ENCODE measurements at regions not wholly inside any gene's neighbourhood (a gene's known extent, or its start where the extent isn't known, plus 50 kb on each side); places are given as distances from the start of the nearest gene placed in this dataset.

DNA sequence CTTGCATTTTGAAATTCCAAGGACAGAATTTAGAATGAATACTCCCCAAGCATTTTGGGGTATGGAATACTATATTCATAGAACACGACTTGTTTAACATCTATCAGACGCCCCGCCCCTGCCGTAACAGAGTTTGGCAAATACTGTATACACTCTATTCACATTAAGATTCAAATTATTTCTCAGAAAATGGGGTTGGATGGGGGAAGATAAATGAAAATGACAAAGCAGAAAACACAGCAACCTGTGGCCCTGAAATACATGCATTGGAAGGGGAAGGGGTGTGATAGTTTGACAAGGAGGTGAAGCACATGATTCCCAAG, 634.6 kb upstream of the SLC39A10 start:
- TF ChIP-seq, protein P1, sequence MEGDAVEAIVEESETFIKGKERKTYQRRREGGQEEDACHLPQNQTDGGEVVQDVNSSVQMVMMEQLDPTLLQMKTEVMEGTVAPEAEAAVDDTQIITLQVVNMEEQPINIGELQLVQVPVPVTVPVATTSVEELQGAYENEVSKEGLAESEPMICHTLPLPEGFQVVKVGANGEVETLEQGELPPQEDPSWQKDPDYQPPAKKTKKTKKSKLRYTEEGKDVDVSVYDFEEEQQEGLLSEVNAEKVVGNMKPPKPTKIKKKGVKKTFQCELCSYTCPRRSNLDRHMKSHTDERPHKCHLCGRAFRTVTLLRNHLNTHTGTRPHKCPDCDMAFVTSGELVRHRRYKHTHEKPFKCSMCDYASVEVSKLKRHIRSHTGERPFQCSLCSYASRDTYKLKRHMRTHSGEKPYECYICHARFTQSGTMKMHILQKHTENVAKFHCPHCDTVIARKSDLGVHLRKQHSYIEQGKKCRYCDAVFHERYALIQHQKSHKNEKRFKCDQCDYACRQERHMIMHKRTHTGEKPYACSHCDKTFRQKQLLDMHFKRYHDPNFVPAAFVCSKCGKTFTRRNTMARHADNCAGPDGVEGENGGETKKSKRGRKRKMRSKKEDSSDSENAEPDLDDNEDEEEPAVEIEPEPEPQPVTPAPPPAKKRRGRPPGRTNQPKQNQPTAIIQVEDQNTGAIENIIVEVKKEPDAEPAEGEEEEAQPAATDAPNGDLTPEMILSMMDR (conservative IDR thresholded peaks at IDR 0.05; ENCODE audit: low read depth, low read length) = no peak
- TF ChIP-seq EZH2 (IDR thresholded peaks at IDR 0.05; ENCODE audit: low read length, unreplicated experiment) = no peak
- TF ChIP-seq EZH2phosphoT487 (IDR thresholded peaks at IDR 0.05; ENCODE audit: borderline replicate concordance, low read length) = no peak
